ENCODE measurements at regions not wholly inside any gene's neighbourhood (a gene's known extent, or its start where the extent isn't known, plus 50 kb on each side); places are given as distances from the start of the nearest gene placed in this dataset.

DNA sequence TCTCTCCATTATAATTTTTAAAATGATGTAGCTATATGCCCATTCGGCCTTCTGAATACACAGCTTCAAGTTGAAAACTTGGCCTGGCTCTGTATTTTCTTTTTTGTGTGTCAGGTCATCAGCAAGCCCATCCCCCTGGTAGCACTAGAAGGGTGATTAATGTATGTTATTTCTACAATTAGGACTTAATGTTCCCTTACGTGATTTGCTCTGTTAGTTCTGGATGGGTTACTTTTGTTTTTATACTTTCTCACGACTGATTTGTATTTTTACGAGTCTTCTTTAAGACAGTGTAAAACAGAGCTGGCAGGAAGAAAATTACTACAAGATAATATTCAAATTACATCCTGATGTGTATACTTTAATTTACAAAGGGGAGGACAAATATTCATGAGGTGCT lies 88.4 kb upstream of the RGPD4 start:
- ChIA-PET POLR2A (no interaction called here), CTCF (ENCODE audit: unreplicated experiment) (no interaction called here)
- H3K27ac ChIP-seq (ENCODE audit: low read depth, low read length, poor library complexity, severe bottlenecking) = no peak overlapping the region
- H3K9me3 ChIP-seq (ENCODE audit: low read length) = no peaks in the 10 kb centered on the region
- no peaks in the 10 kb centered on the region for H3K4me1 ChIP-seq (ENCODE audit: insufficient read depth, low read length, poor library complexity, severe bottlenecking)
- no peak for TF ChIP-seq CTCF (conservative IDR thresholded peaks at IDR 0.05; ENCODE audit: low read length)
- TF ChIP-seq EZH2phosphoT487 (IDR thresholded peaks at IDR 0.05; ENCODE audit: borderline replicate concordance, low read depth, low read length) = no peak
- no peak overlapping the region for H3K4me2 ChIP-seq (ENCODE audit: low read length)
- H3K4me3 ChIP-seq (ENCODE audit: low read depth, low read length, poor library complexity, severe bottlenecking) = no peak overlapping the region
- DNase-seq (ENCODE audit: low spot score) = no peak
- intact Hi-C loops (cut with micrococcal nuclease; ENCODE audit: unreplicated experiment) = no loop called here
- H4K20me1 ChIP-seq (ENCODE audit: insufficient read depth, low read length) = no peaks in the 10 kb centered on the region
- no TSS peak for BruUV-seq (replicated peaks)
- H2AFZ ChIP-seq (ENCODE audit: low read length) = no peak overlapping the region
- no peaks in the 10 kb centered on the region for H3K79me2 ChIP-seq (ENCODE audit: insufficient read depth, low read depth, low read length)
- no peaks in the 10 kb centered on the region for H3K9me2 ChIP-seq (ENCODE audit: insufficient read depth, low read length)
- H3K36me3 ChIP-seq (ENCODE audit: insufficient read depth, low read length) = no peaks in the 10 kb centered on the region

DNA sequence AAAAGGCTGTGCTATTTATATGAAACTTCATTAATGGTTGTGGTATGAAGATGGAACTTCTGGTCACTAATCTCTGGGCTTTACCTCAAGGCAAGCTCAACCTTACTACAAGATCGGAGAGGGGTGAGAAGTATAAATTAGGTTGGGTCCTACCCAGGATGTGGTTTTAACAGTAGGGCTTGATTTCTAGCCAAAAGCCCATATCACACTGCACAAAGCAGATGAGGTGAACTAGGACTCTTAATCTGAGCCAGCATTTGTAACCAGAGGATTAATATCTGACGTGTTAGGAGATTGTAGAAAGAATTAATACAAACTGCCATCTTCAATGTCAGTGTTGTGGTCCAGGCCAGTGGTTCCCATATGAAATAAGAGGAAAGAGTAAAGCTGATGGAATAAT lies 86.4 kb upstream of the RGPD4 start:
- no TSS peak for BruUV-seq (replicated peaks)
- DNase-seq (ENCODE audit: low spot score) = no peak
- H3K79me2 ChIP-seq (ENCODE audit: insufficient read depth, low read depth, low read length) = no peaks in the 10 kb centered on the region
- no peak overlapping the region for H3K4me3 ChIP-seq (ENCODE audit: low read depth, low read length, poor library complexity, severe bottlenecking)
- no peak overlapping the region for H2AFZ ChIP-seq (ENCODE audit: low read length)
- H3K27ac ChIP-seq (ENCODE audit: low read depth, low read length, poor library complexity, severe bottlenecking) = no peak overlapping the region
- H3K9me2 ChIP-seq (ENCODE audit: insufficient read depth, low read length) = no peaks in the 10 kb centered on the region
- H3K4me2 ChIP-seq (ENCODE audit: low read length) = no peak overlapping the region
- no peaks in the 10 kb centered on the region for H4K20me1 ChIP-seq (ENCODE audit: insufficient read depth, low read length)
- intact Hi-C loops (cut with micrococcal nuclease; ENCODE audit: unreplicated experiment) = no loop called here
- no peaks in the 10 kb centered on the region for H3K36me3 ChIP-seq (ENCODE audit: insufficient read depth, low read length)
- H3K4me1 ChIP-seq (ENCODE audit: insufficient read depth, low read length, poor library complexity, severe bottlenecking) = no peaks in the 10 kb centered on the region
- H3K9me3 ChIP-seq (ENCODE audit: low read length) = no peaks in the 10 kb centered on the region
- no peak for TF ChIP-seq EZH2phosphoT487 (IDR thresholded peaks at IDR 0.05; ENCODE audit: borderline replicate concordance, low read depth, low read length)
- TF ChIP-seq CTCF (conservative IDR thresholded peaks at IDR 0.05; ENCODE audit: low read length) = no peak
- ChIA-PET POLR2A (no interaction called here), CTCF (ENCODE audit: unreplicated experiment) (no interaction called here)

DNA sequence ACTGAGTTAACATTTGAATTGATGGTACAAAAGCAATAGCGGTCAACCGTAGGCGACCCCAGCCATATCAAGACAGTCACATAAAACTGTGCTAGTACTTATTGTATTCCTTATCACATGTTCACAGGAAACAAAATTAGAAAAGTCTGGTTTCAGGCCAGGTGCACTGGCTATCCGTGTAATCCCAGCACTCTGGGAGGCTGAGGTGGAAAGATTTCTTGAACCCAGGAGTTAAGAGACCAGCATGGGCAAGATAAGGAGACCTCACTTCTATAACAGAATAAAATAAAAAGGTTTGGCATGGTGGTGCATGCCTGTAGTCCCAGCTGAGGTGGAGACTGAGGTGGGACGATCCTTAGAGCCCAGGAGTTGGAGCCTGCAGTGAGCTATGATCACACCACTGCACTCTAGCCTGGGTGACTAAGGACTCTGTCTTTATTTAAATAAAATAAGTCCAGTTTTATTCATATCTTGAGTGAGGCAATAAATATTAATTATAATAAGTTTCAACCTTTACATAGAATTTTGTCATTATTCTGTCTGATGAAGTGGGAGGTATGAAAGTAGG lies 84.1 kb upstream of the RGPD4 start:
- H2AFZ ChIP-seq (ENCODE audit: low read length) = no peak overlapping the region

More for the DNA sequence above, 84.1 kb upstream of the RGPD4 start:
- Histone ChIP-seq H3K79me2 (ENCODE audit: insufficient read depth, low read depth, low read length) (no peaks in the 10 kb centered on the region), H3K4me3 (ENCODE audit: low read depth, low read length, poor library complexity, severe bottlenecking) (no peak overlapping the region), H3K4me2 (ENCODE audit: low read length) (no peak overlapping the region), H3K9me3 (ENCODE audit: low read length) (no peaks in the 10 kb centered on the region), H3K36me3 (ENCODE audit: insufficient read depth, low read length) (no peaks in the 10 kb centered on the region), H3K9me2 (ENCODE audit: insufficient read depth, low read length) (no peaks in the 10 kb centered on the region), H4K20me1 (ENCODE audit: insufficient read depth, low read length) (no peaks in the 10 kb centered on the region), H3K27ac (ENCODE audit: low read depth, low read length, poor library complexity, severe bottlenecking) (no peak overlapping the region), H3K4me1 (ENCODE audit: insufficient read depth, low read length, poor library complexity, severe bottlenecking) (no peaks in the 10 kb centered on the region)
- ChIA-PET POLR2A (no interaction called here), CTCF (ENCODE audit: unreplicated experiment) (no interaction called here)
- DNase-seq (ENCODE audit: low spot score) = no peak
- BruUV-seq (replicated peaks) = no TSS peak
- TF ChIP-seq EZH2phosphoT487 (IDR thresholded peaks at IDR 0.05; ENCODE audit: borderline replicate concordance, low read depth, low read length) = no peak
- no peak for TF ChIP-seq CTCF (conservative IDR thresholded peaks at IDR 0.05; ENCODE audit: low read length)
- intact Hi-C loops (cut with micrococcal nuclease; ENCODE audit: unreplicated experiment) = no loop called here
